Suprapubic skin (tissue), 3 donors: ENCODE measurements at regions not wholly inside any gene's neighbourhood (a gene's known extent, or its start where the extent isn't known, plus 50 kb on each side); places are given as distances from the start of the nearest gene placed in this dataset.

Experiments used
- POLR2AphosphoS5 ChIP-seq, 3 donors: sonication (generic); formaldehyde crosslinking; IDR thresholded peaks; one replicate each; pipeline ENCODE4 v1.6.1; 2017; ENCODE audit warnings: antibody characterized with exemption in 3 of 3
- TF ChIP-seq, protein P1 (sequence below), 2 donors: fragments of 200-600 bp in 1 of 2; fragments of 450-650 bp in 1 of 2; sonication (generic) in 1 of 2; IDR thresholded peaks; one replicate each; pipeline ENCODE4 v1.5.1; 2016 to 2019; ENCODE audit warnings: antibody characterized with exemption in 2 of 2, mild to moderate bottlenecking in 1 of 2, moderate library complexity in 1 of 2

DNA sequence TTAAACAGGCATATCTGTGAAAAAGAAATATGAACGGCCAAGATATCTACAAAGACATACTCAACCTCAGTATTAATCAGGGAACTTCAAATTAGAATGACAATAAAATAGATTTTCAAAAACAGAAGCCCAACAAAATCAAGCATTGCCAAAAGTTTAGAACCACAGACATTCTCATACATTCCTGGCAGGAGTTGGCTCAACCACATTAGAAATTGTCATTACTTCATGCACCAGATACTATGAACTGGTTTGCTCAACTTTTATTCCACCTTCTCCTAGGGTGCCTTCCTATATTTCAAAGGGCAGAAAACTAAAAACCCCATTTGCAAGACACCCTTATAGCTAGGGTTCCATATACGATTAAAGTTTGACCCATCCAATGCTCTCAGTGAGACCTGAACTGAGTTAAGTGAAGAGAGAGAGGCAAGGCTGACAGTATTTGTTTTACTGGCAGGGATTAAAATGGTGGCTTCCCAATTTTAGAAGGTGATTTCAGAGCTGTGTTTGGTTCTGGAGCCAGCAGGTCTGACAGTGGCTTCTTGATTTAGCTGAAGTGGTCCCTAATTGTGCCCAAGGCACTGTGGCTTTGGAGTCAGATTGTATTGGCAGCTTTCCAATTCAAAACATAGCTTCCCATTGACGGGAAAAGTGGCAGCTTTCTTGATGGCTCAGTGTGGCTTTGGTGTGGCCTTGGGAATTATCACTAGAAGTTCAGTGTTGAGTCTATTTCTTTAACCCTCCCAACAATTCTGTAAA is 77.1 kb upstream of the CDYL start:
- TF ChIP-seq, protein P1, sequence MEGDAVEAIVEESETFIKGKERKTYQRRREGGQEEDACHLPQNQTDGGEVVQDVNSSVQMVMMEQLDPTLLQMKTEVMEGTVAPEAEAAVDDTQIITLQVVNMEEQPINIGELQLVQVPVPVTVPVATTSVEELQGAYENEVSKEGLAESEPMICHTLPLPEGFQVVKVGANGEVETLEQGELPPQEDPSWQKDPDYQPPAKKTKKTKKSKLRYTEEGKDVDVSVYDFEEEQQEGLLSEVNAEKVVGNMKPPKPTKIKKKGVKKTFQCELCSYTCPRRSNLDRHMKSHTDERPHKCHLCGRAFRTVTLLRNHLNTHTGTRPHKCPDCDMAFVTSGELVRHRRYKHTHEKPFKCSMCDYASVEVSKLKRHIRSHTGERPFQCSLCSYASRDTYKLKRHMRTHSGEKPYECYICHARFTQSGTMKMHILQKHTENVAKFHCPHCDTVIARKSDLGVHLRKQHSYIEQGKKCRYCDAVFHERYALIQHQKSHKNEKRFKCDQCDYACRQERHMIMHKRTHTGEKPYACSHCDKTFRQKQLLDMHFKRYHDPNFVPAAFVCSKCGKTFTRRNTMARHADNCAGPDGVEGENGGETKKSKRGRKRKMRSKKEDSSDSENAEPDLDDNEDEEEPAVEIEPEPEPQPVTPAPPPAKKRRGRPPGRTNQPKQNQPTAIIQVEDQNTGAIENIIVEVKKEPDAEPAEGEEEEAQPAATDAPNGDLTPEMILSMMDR (IDR thresholded peaks at IDR 0.05): no peak
- TF ChIP-seq POLR2AphosphoS5 (IDR thresholded peaks at IDR 0.05): no peak
